IPS DF 6.9 (cell line): ENCODE measurements at regions not wholly inside any gene's neighbourhood (a gene's known extent, or its start where the extent isn't known, plus 50 kb on each side); places are given as distances from the start of the nearest gene placed in this dataset.
A peak's percentile ranks its signal among the peaks of the same experiment; 100 is the strongest.

ENCODE experiments used
- DNase-seq: peaks from one replicate; pipeline ENCODE4 v3.0.0-alpha.2; 2013; ENCODE audit warnings: low read depth, low spot score
- H3K27ac ChIP-seq: one replicate; pipeline ENCODE4 v1.5.1; 2013; ENCODE audit warnings: low read length, control low read depth
- H3K27me3 ChIP-seq: 2 replicates; pipeline ENCODE4 v1.6.1; 2013; ENCODE audit warnings: mild to moderate bottlenecking, low read length; ENCODE audit not compliant: control insufficient read depth, insufficient read depth
- H3K36me3 ChIP-seq: 2 replicates; pipeline ENCODE4 v1.6.1; 2013; ENCODE audit warnings: low read length; ENCODE audit not compliant: control insufficient read depth, insufficient read depth
- H3K4me1 ChIP-seq: 2 replicates; pipeline ENCODE4 v1.6.1; 2013; ENCODE audit warnings: low read length; ENCODE audit not compliant: control insufficient read depth, insufficient read depth
- H3K4me3 ChIP-seq: 2 replicates; pipeline ENCODE4 v1.5.1; 2013; ENCODE audit warnings: mild to moderate bottlenecking, low read length
- H3K9me3 ChIP-seq: 2 replicates; pipeline ENCODE4 v1.6.1; 2013; ENCODE audit warnings: low read length, inconsistent platforms; ENCODE audit not compliant: control insufficient read depth, insufficient read depth
- WGBS: extraction: QIAGEN DNeasy Blood & Tissue Kit; methylation state at CpG from one replicate; pipeline ENCODE4 v1.1.7; 2013; ENCODE audit warnings: mixed read lengths, missing lambda C conversion rate; ENCODE audit not compliant: insufficient read length, insufficient coverage; 5-methylcytosine and 5-hydroxymethylcytosine counted together

GRCh38 chr3:77786216-77786615 is 746.3 kb downstream of the ROBO2 start:
- H3K27me3 ChIP-seq: no peaks in the 10 kb centered on the region
- no peaks in the 10 kb centered on the region for H3K36me3 ChIP-seq
- no peak overlapping the region for H3K4me3 ChIP-seq
- H3K4me1 ChIP-seq: no peaks in the 10 kb centered on the region
- no peak for DNase-seq
- H3K9me3 ChIP-seq: no peaks in the 10 kb centered on the region
- WGBS: no CpG with 5 or more reads among the region's 1 CpG
- no peak overlapping the region for H3K27ac ChIP-seq

GRCh38 chr3:77795013-77795412 is 755.1 kb downstream of the ROBO2 start:
- Histone ChIP-seq H3K4me3 (no peak overlapping the region), H3K4me1 (no peaks in the 10 kb centered on the region), H3K36me3 (no peaks in the 10 kb centered on the region), H3K27me3 (no peaks in the 10 kb centered on the region), H3K9me3 (no peaks in the 10 kb centered on the region), H3K27ac (no peak overlapping the region)
- DNase-seq: peak; percentile 67
- WGBS: no CpG with 5 or more reads among the region's 5 CpGs

GRCh38 chr3:77799278-77799677 is 759.4 kb downstream of the ROBO2 start:
- H3K9me3 ChIP-seq: no peaks in the 10 kb centered on the region
- H3K27ac ChIP-seq: no peak overlapping the region
- H3K4me3 ChIP-seq: no peak overlapping the region
- no peaks in the 10 kb centered on the region for H3K36me3 ChIP-seq
- no peak for DNase-seq
- no CpG with 5 or more reads among the region's 5 CpGs for WGBS
- H3K27me3 ChIP-seq: no peaks in the 10 kb centered on the region
- H3K4me1 ChIP-seq: no peaks in the 10 kb centered on the region

GRCh38 chr3:77800893-77801292 is 761.0 kb downstream of the ROBO2 start:
- no CpG with 5 or more reads among the region's 1 CpG for WGBS
- no peak overlapping the region for H3K27ac ChIP-seq

GRCh38 chr3:77807312-77807711 is 767.4 kb downstream of the ROBO2 start:
- H3K36me3 ChIP-seq: no peaks in the 10 kb centered on the region
- no peak for DNase-seq
- H3K9me3 ChIP-seq: no peaks in the 10 kb centered on the region
- H3K27me3 ChIP-seq: no peaks in the 10 kb centered on the region
- no peaks in the 10 kb centered on the region for H3K4me1 ChIP-seq
- H3K4me3 ChIP-seq: no peak overlapping the region
- no CpG with 5 or more reads among the region's 3 CpGs for WGBS
- no peak overlapping the region for H3K27ac ChIP-seq

More at GRCh38 chr3:77800893-77801292, 761.0 kb downstream of the ROBO2 start:
- Histone ChIP-seq H3K27me3 (no peaks in the 10 kb centered on the region), H3K4me3 (no peak overlapping the region), H3K4me1 (no peaks in the 10 kb centered on the region), H3K36me3 (no peaks in the 10 kb centered on the region), H3K9me3 (no peaks in the 10 kb centered on the region)
- no peak for DNase-seq

GRCh38 chr3:77814845-77815244 is 774.9 kb downstream of the ROBO2 start:
- no peak overlapping the region for H3K27ac ChIP-seq
- H3K9me3 ChIP-seq: no peaks in the 10 kb centered on the region
- H3K4me3 ChIP-seq: no peak overlapping the region
- H3K36me3 ChIP-seq: no peaks in the 10 kb centered on the region
- DNase-seq: no peak
- H3K4me1 ChIP-seq: no peaks in the 10 kb centered on the region
- no peaks in the 10 kb centered on the region for H3K27me3 ChIP-seq

- H3K27ac ChIP-seq: no peak overlapping the region
- H3K4me3 ChIP-seq: no peak overlapping the region
- DNase-seq: peak; percentile 27
- WGBS: no CpG with 5 or more reads among the region's 2 CpGs
- H3K27me3 ChIP-seq: no peaks in the 10 kb centered on the region
- H3K4me1 ChIP-seq: no peaks in the 10 kb centered on the region
- no peaks in the 10 kb centered on the region for H3K36me3 ChIP-seq
- no peaks in the 10 kb centered on the region for H3K9me3 ChIP-seq
These were observed 775.6 kb downstream of the ROBO2 start for GRCh38 chr3:77815467-77815866.

- no CpG with 5 or more reads among the region's 7 CpGs for WGBS
- H3K4me1 ChIP-seq: no peaks in the 10 kb centered on the region
- no peak overlapping the region for H3K27ac ChIP-seq
- no peaks in the 10 kb centered on the region for H3K9me3 ChIP-seq
- H3K36me3 ChIP-seq: no peaks in the 10 kb centered on the region
- no peaks in the 10 kb centered on the region for H3K27me3 ChIP-seq
- DNase-seq: no peak
- H3K4me3 ChIP-seq: no peak overlapping the region
These were observed 776.5 kb downstream of the ROBO2 start for GRCh38 chr3:77816366-77816765.

- Histone ChIP-seq H3K4me3 (no peak overlapping the region), H3K4me1 (no peaks in the 10 kb centered on the region), H3K36me3 (no peaks in the 10 kb centered on the region), H3K27ac (no peak overlapping the region), H3K27me3 (no peaks in the 10 kb centered on the region), H3K9me3 (no peaks in the 10 kb centered on the region)
- WGBS: no CpG with 5 or more reads among the region's 2 CpGs
- no peak for DNase-seq
These were observed 785.3 kb downstream of the ROBO2 start for GRCh38 chr3:77825001-77825827.

GRCh38 chr3:77835921-77836320 is 796.0 kb downstream of the ROBO2 start:
- no peak overlapping the region for H3K4me3 ChIP-seq
- no peak for DNase-seq
- WGBS: no CpG with 5 or more reads among the region's 5 CpGs

GRCh38 chr3:77837456-77838025 is 797.6 kb downstream of the ROBO2 start:
- DNase-seq: no peak
- H3K27me3 ChIP-seq: no peaks in the 10 kb centered on the region
- H3K4me3 ChIP-seq: no peak overlapping the region
- H3K9me3 ChIP-seq: no peaks in the 10 kb centered on the region
- no CpG with 5 or more reads among the region's 5 CpGs for WGBS
- no peaks in the 10 kb centered on the region for H3K4me1 ChIP-seq
- H3K27ac ChIP-seq: no peak overlapping the region
- no peaks in the 10 kb centered on the region for H3K36me3 ChIP-seq

More at GRCh38 chr3:77835921-77836320, 796.0 kb downstream of the ROBO2 start:
- Histone ChIP-seq H3K4me1 (no peaks in the 10 kb centered on the region), H3K27ac (no peak overlapping the region), H3K9me3 (no peaks in the 10 kb centered on the region), H3K36me3 (no peaks in the 10 kb centered on the region), H3K27me3 (no peaks in the 10 kb centered on the region)
